ENCODE measurements at regions not wholly inside any gene's neighbourhood (a gene's known extent, or its start where the extent isn't known, plus 50 kb on each side); places are given as distances from the start of the nearest gene placed in this dataset.

- TF ChIP-seq ZFX (IDR thresholded peaks at IDR 0.05; ENCODE audit: borderline replicate concordance) = no peak
- no peak for TF ChIP-seq CTCF (IDR thresholded peaks at IDR 0.05)
- no peak overlapping the region for H3K27ac ChIP-seq
These were observed 117.2 kb downstream of the CMPK2 start for GRCh38 chr2:6748406-6749067.

- TF ChIP-seq CTCF (IDR thresholded peaks at IDR 0.05) (no peak), ZFX (IDR thresholded peaks at IDR 0.05; ENCODE audit: borderline replicate concordance) (no peak)
- no peak overlapping the region for H3K27ac ChIP-seq
These were observed 115.7 kb downstream of the CMPK2 start for GRCh38 chr2:6749962-6750361.

GRCh38 chr2:6750411-6751158 is 115.1 kb downstream of the CMPK2 start:
- TF ChIP-seq CTCF (IDR thresholded peaks at IDR 0.05) (no peak), ZFX (IDR thresholded peaks at IDR 0.05; ENCODE audit: borderline replicate concordance) (no peak)
- H3K27ac ChIP-seq = no peak overlapping the region

GRCh38 chr2:6754419-6754818 is 111.3 kb downstream of the CMPK2 start:
- H3K27ac ChIP-seq = no peak overlapping the region
- TF ChIP-seq CTCF (IDR thresholded peaks at IDR 0.05) (no peak), ZFX (IDR thresholded peaks at IDR 0.05; ENCODE audit: borderline replicate concordance) (no peak)

- no peak overlapping the region for H3K27ac ChIP-seq
- TF ChIP-seq CTCF (IDR thresholded peaks at IDR 0.05) (no peak), ZFX (IDR thresholded peaks at IDR 0.05; ENCODE audit: borderline replicate concordance) (no peak)
These were observed 110.3 kb downstream of the CMPK2 start for GRCh38 chr2:6755456-6755855.

GRCh38 chr2:6757215-6757614 is 108.5 kb downstream of the CMPK2 start:
- no peak overlapping the region for H3K27ac ChIP-seq
- no peak for TF ChIP-seq ZFX (IDR thresholded peaks at IDR 0.05; ENCODE audit: borderline replicate concordance)
- TF ChIP-seq CTCF (IDR thresholded peaks at IDR 0.05) = no peak

- TF ChIP-seq CTCF (IDR thresholded peaks at IDR 0.05) (no peak), ZFX (IDR thresholded peaks at IDR 0.05; ENCODE audit: borderline replicate concordance) (no peak)
- H3K27ac ChIP-seq = no peak overlapping the region
These were observed 106.0 kb downstream of the CMPK2 start for GRCh38 chr2:6759689-6760088.

Data from 22Rv1 (cell line).